GM23338 (cell line): ENCODE measurements at regions not wholly inside any gene's neighbourhood (a gene's known extent, or its start where the extent isn't known, plus 50 kb on each side); places are given as distances from the start of the nearest gene placed in this dataset.
A peak's percentile ranks its signal among the peaks of the same experiment; 100 is the strongest.
"Not testable (repeated sequence)": the region's sequence is repeated elsewhere in the genome, so short reads cannot be mapped to it uniquely, and the experiment has no call there.

Experiments
- ATAC-seq: fragments of 200-7000 bp; cut with Tn5 transposase; 3 replicates; pipeline ENCODE4 v1.9.1; 2020
- DNase-seq: peaks from one replicate; pipeline ENCODE4 v3.0.0-alpha.2; 2015; ENCODE audit warnings: low spot score
- H2AFZ ChIP-seq: fragments of 200-600 bp; sonication (generic); 2 replicates; pipeline ENCODE4 v1.8.0; 2016; ENCODE audit warnings: antibody characterized with exemption, mild to moderate bottlenecking, moderate library complexity
- H3F3A ChIP-seq: fragments of 200-600 bp; sonication (generic); replicated peaks from 2 replicates; pipeline ENCODE4 v1.8.0; 2017; ENCODE audit warnings: antibody characterized with exemption, mixed run types, low read depth
- H3K27ac ChIP-seq: fragments of 200-600 bp; sonication (generic); 2 replicates; pipeline ENCODE4 v1.6.1; 2016; ENCODE audit warnings: low read depth
- H3K27me3 ChIP-seq: fragments of 200-600 bp; sonication (generic); 2 replicates; pipeline ENCODE4 v1.8.0; 2016; ENCODE audit warnings: mild to moderate bottlenecking, mixed run types, moderate library complexity; ENCODE audit not compliant: insufficient read depth
- H3K36me3 ChIP-seq: fragments of 200-600 bp; sonication (generic); 2 replicates; pipeline ENCODE4 v1.8.0; 2016; ENCODE audit warnings: mild to moderate bottlenecking; ENCODE audit not compliant: insufficient read depth
- H3K4me1 ChIP-seq: fragments of 200-600 bp; sonication (generic); 2 replicates; pipeline ENCODE4 v1.8.0; 2016; ENCODE audit warnings: mild to moderate bottlenecking, moderate library complexity; ENCODE audit not compliant: insufficient read depth
- H3K4me2 ChIP-seq: fragments of 200-600 bp; sonication (generic); 2 replicates; pipeline ENCODE4 v1.7.1; 2017; ENCODE audit warnings: mixed run types
- H3K4me3 ChIP-seq: fragments of 200-600 bp; sonication (generic); 2 replicates; pipeline ENCODE4 v1.6.1; 2016; ENCODE audit warnings: mixed run types
- H3K79me2 ChIP-seq: fragments of 200-600 bp; sonication (generic); replicated peaks from 2 replicates; pipeline ENCODE4 v1.8.0; 2017; ENCODE audit warnings: mild to moderate bottlenecking; ENCODE audit not compliant: insufficient read depth
- H3K9me2 ChIP-seq: fragments of 200-600 bp; sonication (generic); 2 replicates; pipeline ENCODE4 v1.8.0; 2017; ENCODE audit not compliant: insufficient read depth
- H4K20me1 ChIP-seq: fragments of 200-600 bp; sonication (generic); replicated peaks from 2 replicates; pipeline ENCODE4 v1.8.0; 2017; ENCODE audit warnings: mild to moderate bottlenecking; ENCODE audit not compliant: insufficient read depth
- H3K27ac Mint-ChIP-seq: 2 replicates; pipeline ENCODE4 v1.8.0; 2020; ENCODE audit warnings: inconsistent platforms, mild to moderate bottlenecking, moderate library complexity, mixed read lengths
- H3K27me3 Mint-ChIP-seq: 3 replicates; pipeline ENCODE4 v1.8.0; 2022; ENCODE audit warnings: low read depth, mild to moderate bottlenecking, moderate library complexity, mixed read lengths, inconsistent platforms; ENCODE audit not compliant: insufficient read depth, poor library complexity
- H3K36me3 Mint-ChIP-seq: 3 replicates; pipeline ENCODE4 v1.8.0; 2021; ENCODE audit warnings: low read depth, mild to moderate bottlenecking, inconsistent platforms, moderate library complexity, mixed read lengths
- H3K4me1 Mint-ChIP-seq: 3 replicates; pipeline ENCODE4 v1.8.0; 2020; ENCODE audit warnings: mild to moderate bottlenecking, inconsistent platforms, mixed read lengths
- H3K4me3 Mint-ChIP-seq: 3 replicates; pipeline ENCODE4 v1.8.0; 2021; ENCODE audit warnings: moderate library complexity, mild to moderate bottlenecking, inconsistent platforms, mixed read lengths
- H3K9me3 Mint-ChIP-seq: 3 replicates; pipeline ENCODE4 v1.8.0; 2020; ENCODE audit warnings: moderate library complexity, mild to moderate bottlenecking, inconsistent platforms, mixed read lengths
- CREB1 ChIP-seq: fragments of 250-450 bp; sonication (Bioruptor Pico); IDR thresholded peaks from 2 replicates; pipeline ENCODE4 v1.5.0; 2020; ENCODE audit warnings: low read depth, mild to moderate bottlenecking, moderate library complexity
- CTCF ChIP-seq, 2 experiments: fragments of 200-600 bp in 1 of 2; sonication (generic) in 1 of 2; conservative IDR thresholded peaks; 2 replicates each; pipeline versions ENCODE4 v1.5.1 to v1.6.1; 2016 to 2017; ENCODE audit warnings: antibody characterized with exemption in 2 of 2, low read depth in 2 of 2, mild to moderate bottlenecking in 2 of 2, moderate library complexity in 1 of 2
- NANOG ChIP-seq: IDR thresholded peaks from 2 replicates; pipeline ENCODE4 v1.6.1; 2016; ENCODE audit warnings: antibody characterized with exemption, borderline replicate concordance
- ZNF462 ChIP-seq: fragments of 250-450 bp; sonication (Bioruptor Pico); IDR thresholded peaks from 2 replicates; pipeline ENCODE4 v1.5.0; 2020; ENCODE audit warnings: mild to moderate bottlenecking, moderate library complexity

GRCh38 chr4:132495267-132495812 lies 653.8 kb upstream of the PCDH10 start:
- Histone ChIP-seq H3K4me1 (peaks cover 37% of the 10 kb centered on the region), H3K27ac (peak overlapping the region; percentile 98), H3F3A (peaks cover 10% of the 10 kb centered on the region; the same call in 1 of the 2 replicates), H3K4me2 (peak overlapping the region; percentile 9; the same call in 1 of the 2 replicates)
- TF ChIP-seq NANOG: peak; percentile 93
- TF ChIP-seq ZNF462 (CRISPR knock-in tag): 0 out of 2 replicates have a peak, but pooled peaks have one; percentile 1
- 0 out of 2 replicates have a peak, but pooled peaks have one; percentile 58 for TF ChIP-seq CREB1 (CRISPR knock-in tag)
- peak in 1 of 2 experiments; percentile 24; a peak in 1 of 4 replicates for TF ChIP-seq CTCF (conservative IDR thresholded peaks at IDR 0.05; ENCODE audit: low read depth in 2 of 2)
- H3K4me3 ChIP-seq, H4K20me1 ChIP-seq, H3K79me2 ChIP-seq, H2AFZ ChIP-seq, H3K4me3 Mint-ChIP-seq, H3K9me3 Mint-ChIP-seq, H3K36me3 ChIP-seq, H3K9me2 ChIP-seq, H3K27me3 Mint-ChIP-seq, H3K27me3 ChIP-seq: not testable (repeated sequence)
- Mint-ChIP-seq H3K27ac (peak overlapping the region; percentile 96), H3K36me3 (peaks cover 34% of the 10 kb centered on the region), H3K4me1 (peaks cover 34% of the 10 kb centered on the region)
- peak; percentile 94 for DNase-seq
- peak; percentile 83 for ATAC-seq
